ENCODE measurements at regions not wholly inside any gene's neighbourhood (a gene's known extent, or its start where the extent isn't known, plus 50 kb on each side); places are given as distances from the start of the nearest gene placed in this dataset.

DNA sequence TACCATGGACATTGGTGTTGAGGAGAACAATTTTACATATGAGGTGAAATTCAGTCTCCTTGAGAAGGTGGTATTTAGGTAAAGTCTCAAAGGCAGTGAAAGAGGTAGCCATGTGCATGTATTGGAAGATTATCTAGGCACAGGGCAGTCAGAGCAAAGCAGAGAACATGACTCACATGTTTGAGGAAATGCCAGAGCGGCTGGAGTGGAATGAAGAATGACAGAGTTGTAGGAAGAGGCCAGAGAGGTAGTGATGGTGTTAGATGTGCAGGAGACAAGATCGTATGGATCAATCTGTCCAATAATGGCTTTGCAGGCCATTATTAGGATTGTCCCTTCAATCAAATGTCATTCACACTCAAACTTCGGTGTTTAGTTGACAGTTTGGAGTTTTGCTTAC is 449.4 kb upstream of the PTCHD4 start:
- TF ChIP-seq, protein P1, sequence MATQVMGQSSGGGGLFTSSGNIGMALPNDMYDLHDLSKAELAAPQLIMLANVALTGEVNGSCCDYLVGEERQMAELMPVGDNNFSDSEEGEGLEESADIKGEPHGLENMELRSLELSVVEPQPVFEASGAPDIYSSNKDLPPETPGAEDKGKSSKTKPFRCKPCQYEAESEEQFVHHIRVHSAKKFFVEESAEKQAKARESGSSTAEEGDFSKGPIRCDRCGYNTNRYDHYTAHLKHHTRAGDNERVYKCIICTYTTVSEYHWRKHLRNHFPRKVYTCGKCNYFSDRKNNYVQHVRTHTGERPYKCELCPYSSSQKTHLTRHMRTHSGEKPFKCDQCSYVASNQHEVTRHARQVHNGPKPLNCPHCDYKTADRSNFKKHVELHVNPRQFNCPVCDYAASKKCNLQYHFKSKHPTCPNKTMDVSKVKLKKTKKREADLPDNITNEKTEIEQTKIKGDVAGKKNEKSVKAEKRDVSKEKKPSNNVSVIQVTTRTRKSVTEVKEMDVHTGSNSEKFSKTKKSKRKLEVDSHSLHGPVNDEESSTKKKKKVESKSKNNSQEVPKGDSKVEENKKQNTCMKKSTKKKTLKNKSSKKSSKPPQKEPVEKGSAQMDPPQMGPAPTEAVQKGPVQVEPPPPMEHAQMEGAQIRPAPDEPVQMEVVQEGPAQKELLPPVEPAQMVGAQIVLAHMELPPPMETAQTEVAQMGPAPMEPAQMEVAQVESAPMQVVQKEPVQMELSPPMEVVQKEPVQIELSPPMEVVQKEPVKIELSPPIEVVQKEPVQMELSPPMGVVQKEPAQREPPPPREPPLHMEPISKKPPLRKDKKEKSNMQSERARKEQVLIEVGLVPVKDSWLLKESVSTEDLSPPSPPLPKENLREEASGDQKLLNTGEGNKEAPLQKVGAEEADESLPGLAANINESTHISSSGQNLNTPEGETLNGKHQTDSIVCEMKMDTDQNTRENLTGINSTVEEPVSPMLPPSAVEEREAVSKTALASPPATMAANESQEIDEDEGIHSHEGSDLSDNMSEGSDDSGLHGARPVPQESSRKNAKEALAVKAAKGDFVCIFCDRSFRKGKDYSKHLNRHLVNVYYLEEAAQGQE (IDR thresholded peaks at IDR 0.05; ENCODE audit: low read depth, low read length), result no peak
- TF ChIP-seq, protein P2, sequence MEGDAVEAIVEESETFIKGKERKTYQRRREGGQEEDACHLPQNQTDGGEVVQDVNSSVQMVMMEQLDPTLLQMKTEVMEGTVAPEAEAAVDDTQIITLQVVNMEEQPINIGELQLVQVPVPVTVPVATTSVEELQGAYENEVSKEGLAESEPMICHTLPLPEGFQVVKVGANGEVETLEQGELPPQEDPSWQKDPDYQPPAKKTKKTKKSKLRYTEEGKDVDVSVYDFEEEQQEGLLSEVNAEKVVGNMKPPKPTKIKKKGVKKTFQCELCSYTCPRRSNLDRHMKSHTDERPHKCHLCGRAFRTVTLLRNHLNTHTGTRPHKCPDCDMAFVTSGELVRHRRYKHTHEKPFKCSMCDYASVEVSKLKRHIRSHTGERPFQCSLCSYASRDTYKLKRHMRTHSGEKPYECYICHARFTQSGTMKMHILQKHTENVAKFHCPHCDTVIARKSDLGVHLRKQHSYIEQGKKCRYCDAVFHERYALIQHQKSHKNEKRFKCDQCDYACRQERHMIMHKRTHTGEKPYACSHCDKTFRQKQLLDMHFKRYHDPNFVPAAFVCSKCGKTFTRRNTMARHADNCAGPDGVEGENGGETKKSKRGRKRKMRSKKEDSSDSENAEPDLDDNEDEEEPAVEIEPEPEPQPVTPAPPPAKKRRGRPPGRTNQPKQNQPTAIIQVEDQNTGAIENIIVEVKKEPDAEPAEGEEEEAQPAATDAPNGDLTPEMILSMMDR (IDR thresholded peaks at IDR 0.05 in 2 of 3, conservative IDR thresholded peaks at IDR 0.05 in 1 of 3; ENCODE audit: control insufficient read depth in 2 of 3, extremely low read depth in 1 of 3, insufficient read depth in 1 of 3, low read depth in 3 of 3, low read length in 3 of 3), result no peak
- TF ChIP-seq BCL11A (IDR thresholded peaks at IDR 0.05; ENCODE audit: low read depth, low read length), result no peak
- TF ChIP-seq POLR2AphosphoS2 (IDR thresholded peaks at IDR 0.05; ENCODE audit: low read depth, low read length), result no peak
- TF ChIP-seq TAF1 (IDR thresholded peaks at IDR 0.05; ENCODE audit: borderline replicate concordance, low read depth, low read length), result no peak
- TF ChIP-seq SUZ12 (IDR thresholded peaks at IDR 0.05; ENCODE audit: unreplicated experiment), result no peak

All from GM12878 (cell line).